ENCODE measurements at regions not wholly inside any gene's neighbourhood (a gene's known extent, or its start where the extent isn't known, plus 50 kb on each side); places are given as distances from the start of the nearest gene placed in this dataset.

DNA sequence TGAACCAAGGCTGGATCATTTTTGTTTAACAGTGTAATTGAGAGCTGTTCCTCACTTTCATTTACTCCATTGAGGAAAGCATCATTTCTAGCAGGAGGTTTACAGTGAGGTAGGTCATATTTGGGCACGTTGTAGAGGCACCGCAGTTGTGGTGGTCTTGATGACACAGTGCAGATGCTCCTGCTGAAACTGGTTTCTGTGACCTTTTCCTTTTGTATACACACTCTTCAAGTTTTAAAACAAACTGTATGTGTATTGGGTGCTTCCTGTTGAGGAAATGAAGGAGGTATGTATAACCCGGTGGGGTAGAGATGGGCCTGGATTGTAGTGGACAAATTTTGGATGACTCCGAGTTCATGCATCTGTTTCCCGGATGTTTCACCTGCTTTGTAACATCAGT lies 456.3 kb upstream of the RGS6 start:
- no peak overlapping the region for H3K27ac ChIP-seq
- H3K27me3 ChIP-seq (replicated peaks; ENCODE audit: insufficient read depth): no peaks in the 10 kb centered on the region
- intact Hi-C loops (cut with DNase I): no loop called here
- WGBS: 84% methylated on average over 5 of the region's 5 CpGs
- no peaks in the 10 kb centered on the region for H3K9me3 ChIP-seq
- no peak for DNase-seq (ENCODE audit: low spot score)
- H3K36me3 ChIP-seq: no peaks in the 10 kb centered on the region
- no peak for TF ChIP-seq POLR2AphosphoS5 (IDR thresholded peaks at IDR 0.05)
- TF ChIP-seq, protein P1, sequence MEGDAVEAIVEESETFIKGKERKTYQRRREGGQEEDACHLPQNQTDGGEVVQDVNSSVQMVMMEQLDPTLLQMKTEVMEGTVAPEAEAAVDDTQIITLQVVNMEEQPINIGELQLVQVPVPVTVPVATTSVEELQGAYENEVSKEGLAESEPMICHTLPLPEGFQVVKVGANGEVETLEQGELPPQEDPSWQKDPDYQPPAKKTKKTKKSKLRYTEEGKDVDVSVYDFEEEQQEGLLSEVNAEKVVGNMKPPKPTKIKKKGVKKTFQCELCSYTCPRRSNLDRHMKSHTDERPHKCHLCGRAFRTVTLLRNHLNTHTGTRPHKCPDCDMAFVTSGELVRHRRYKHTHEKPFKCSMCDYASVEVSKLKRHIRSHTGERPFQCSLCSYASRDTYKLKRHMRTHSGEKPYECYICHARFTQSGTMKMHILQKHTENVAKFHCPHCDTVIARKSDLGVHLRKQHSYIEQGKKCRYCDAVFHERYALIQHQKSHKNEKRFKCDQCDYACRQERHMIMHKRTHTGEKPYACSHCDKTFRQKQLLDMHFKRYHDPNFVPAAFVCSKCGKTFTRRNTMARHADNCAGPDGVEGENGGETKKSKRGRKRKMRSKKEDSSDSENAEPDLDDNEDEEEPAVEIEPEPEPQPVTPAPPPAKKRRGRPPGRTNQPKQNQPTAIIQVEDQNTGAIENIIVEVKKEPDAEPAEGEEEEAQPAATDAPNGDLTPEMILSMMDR (IDR thresholded peaks at IDR 0.05): no peak
- TF ChIP-seq POLR2A (IDR thresholded peaks at IDR 0.05): no peak
- H3K4me1 ChIP-seq (replicated peaks): no peaks in the 10 kb centered on the region
- no peak overlapping the region for H3K4me3 ChIP-seq

DNA sequence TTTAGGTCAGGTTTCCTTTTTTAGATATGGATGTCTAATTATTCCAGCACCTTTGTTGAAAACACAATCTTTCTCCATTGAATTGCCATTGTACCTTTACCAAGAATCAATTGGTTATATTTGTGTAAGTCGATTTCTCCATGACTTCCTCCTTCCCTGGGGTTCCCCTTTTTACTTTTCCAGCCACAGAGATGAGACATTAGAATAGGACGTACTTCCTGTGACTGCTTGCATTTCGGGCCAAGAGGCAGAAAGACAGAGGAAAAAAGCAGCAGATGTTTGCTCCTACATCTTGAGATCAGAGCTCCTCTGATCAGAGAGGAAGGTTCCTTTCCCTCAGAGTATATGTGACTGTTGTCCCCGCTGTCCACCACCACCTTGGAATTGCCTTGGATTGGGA lies 453.7 kb upstream of the RGS6 start:
- H3K27ac ChIP-seq: no peak overlapping the region
- no peaks in the 10 kb centered on the region for H3K27me3 ChIP-seq (replicated peaks; ENCODE audit: insufficient read depth)
- intact Hi-C loops (cut with DNase I): no loop called here
- TF ChIP-seq, protein P1 (IDR thresholded peaks at IDR 0.05): no peak
- TF ChIP-seq POLR2A (IDR thresholded peaks at IDR 0.05): no peak
- TF ChIP-seq POLR2AphosphoS5 (IDR thresholded peaks at IDR 0.05): no peak
- H3K36me3 ChIP-seq: no peaks in the 10 kb centered on the region
- 64% methylated on average over 4 of the region's 4 CpGs for WGBS
- DNase-seq (ENCODE audit: low spot score): no peak
- no peak overlapping the region for H3K4me3 ChIP-seq
- H3K4me1 ChIP-seq (replicated peaks): no peaks in the 10 kb centered on the region
- H3K9me3 ChIP-seq: no peaks in the 10 kb centered on the region

DNA sequence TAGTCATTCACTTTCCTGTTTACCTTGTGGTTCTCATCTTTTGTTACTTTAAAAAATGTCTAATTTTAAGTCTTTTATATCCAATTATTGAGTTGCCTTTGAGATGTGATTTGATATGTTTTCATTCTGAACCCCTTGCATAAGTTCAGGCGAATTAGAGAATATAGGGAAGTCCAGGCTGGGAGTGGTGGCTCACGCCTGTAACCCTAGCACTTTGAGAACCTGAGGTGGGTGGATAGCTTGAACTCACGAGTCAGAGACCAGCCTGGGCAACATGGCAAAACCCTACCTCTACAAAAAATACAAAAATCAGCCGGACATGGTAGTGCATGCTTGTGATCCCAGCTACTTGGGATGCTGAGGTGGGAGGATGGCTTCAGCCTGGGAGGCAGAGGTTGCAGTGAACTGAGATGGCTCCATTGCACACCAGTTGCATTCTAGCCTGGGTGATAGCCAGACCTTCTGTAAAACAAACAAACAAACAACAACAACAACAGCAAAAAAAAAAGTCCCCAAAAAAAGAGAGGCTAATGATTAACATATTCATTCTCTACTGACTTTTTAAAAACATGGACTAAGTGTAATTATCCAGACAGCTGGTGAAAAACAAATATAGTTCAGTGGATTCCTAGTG lies 451.1 kb upstream of the RGS6 start:
- Histone ChIP-seq H3K4me1 (replicated peaks) (no peaks in the 10 kb centered on the region), H3K27ac (no peak overlapping the region), H3K9me3 (no peaks in the 10 kb centered on the region), H3K36me3 (no peaks in the 10 kb centered on the region), H3K27me3 (replicated peaks; ENCODE audit: insufficient read depth) (no peaks in the 10 kb centered on the region), H3K4me3 (no peak overlapping the region)
- 85% methylated on average over 4 of the region's 4 CpGs for WGBS
- intact Hi-C loops (cut with DNase I): no loop called here
- no peak for DNase-seq (ENCODE audit: low spot score)
- TF ChIP-seq, protein P1 (IDR thresholded peaks at IDR 0.05): no peak
- TF ChIP-seq POLR2AphosphoS5 (IDR thresholded peaks at IDR 0.05) (no peak), POLR2A (IDR thresholded peaks at IDR 0.05) (no peak)

DNA sequence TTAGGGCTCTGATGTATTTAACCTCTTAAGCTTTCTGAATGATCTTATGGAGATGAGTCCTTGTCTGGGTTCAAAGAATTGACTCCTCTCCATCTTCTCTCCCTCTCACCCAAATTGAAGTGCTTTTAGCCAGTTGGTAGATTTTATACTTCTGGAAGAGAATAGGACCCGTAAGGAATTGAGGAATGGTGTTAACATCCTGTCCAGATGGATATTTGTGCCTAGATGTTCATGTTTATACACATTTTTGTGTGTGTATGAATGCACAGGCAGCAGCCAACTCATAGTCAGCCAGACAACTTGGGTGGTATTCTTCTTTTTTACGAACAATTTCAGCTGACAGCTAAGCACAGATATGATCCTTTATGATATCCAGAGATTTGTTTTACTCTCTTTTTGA lies 449.6 kb upstream of the RGS6 start:
- H3K4me1 ChIP-seq (replicated peaks): no peaks in the 10 kb centered on the region
- no peaks in the 10 kb centered on the region for H3K36me3 ChIP-seq
- H3K27me3 ChIP-seq (replicated peaks; ENCODE audit: insufficient read depth): no peaks in the 10 kb centered on the region
- no peak overlapping the region for H3K4me3 ChIP-seq
- intact Hi-C loops (cut with DNase I): no loop called here
- WGBS: 64% methylated on average over 2 of the region's 2 CpGs
- H3K9me3 ChIP-seq: no peaks in the 10 kb centered on the region
- H3K27ac ChIP-seq: no peak overlapping the region
- no peak for DNase-seq (ENCODE audit: low spot score)
- TF ChIP-seq POLR2A (IDR thresholded peaks at IDR 0.05) (no peak), POLR2AphosphoS5 (IDR thresholded peaks at IDR 0.05) (no peak)
- TF ChIP-seq, protein P1 (IDR thresholded peaks at IDR 0.05): no peak

DNA sequence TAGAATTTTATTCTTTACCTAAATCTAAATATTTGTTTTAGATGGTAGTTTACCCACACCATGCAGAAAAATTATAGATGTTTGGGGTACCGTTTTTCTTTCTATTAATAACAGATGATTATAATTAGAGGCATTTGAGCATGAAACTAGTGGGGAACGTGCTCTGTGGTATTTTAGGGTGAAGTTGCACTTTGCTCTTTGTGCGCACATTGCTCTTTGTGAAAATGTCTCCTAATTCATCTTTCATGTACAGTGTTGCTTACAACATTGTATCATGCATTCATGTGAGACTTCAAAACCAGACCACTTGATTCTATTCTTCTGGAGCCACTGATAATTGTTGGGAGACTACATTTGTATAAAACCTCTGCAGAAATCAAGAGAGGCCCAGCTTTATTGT lies 449.1 kb upstream of the RGS6 start:
- Histone ChIP-seq H3K27me3 (replicated peaks; ENCODE audit: insufficient read depth) (no peaks in the 10 kb centered on the region), H3K4me1 (replicated peaks) (no peaks in the 10 kb centered on the region), H3K27ac (no peak overlapping the region), H3K9me3 (no peaks in the 10 kb centered on the region), H3K4me3 (no peak overlapping the region), H3K36me3 (no peaks in the 10 kb centered on the region)
- TF ChIP-seq POLR2A (IDR thresholded peaks at IDR 0.05): no peak
- TF ChIP-seq, protein P1 (IDR thresholded peaks at IDR 0.05): no peak
- no peak for TF ChIP-seq POLR2AphosphoS5 (IDR thresholded peaks at IDR 0.05)
- WGBS: 78% methylated on average over 3 of the region's 3 CpGs
- DNase-seq (ENCODE audit: low spot score): no peak
- intact Hi-C loops (cut with DNase I): no loop called here

Measured in prostate gland (tissue), 2 donors.